CD4-positive, alpha-beta memory T cell (primary cell): ENCODE measurements at regions not wholly inside any gene's neighbourhood (a gene's known extent, or its start where the extent isn't known, plus 50 kb on each side); places are given as distances from the start of the nearest gene placed in this dataset.

Experiments used
- CTCF ChIA-PET: fragments of 350-600 bp; sonication (Branson Sonifier 250); formaldehyde crosslinking; loops from one replicate; lab custom pipeline; 2021; ENCODE audit warnings: inconsistent platforms; ENCODE audit not compliant: partially characterized antibody; lab: Charles Lee
- POLR2A ChIA-PET: fragments of 350-600 bp; sonication (Branson Sonifier 250); formaldehyde crosslinking; loops from one replicate; lab custom pipeline; 2021; ENCODE audit not compliant: partially characterized antibody; lab: Charles Lee
- DNase-seq, 5 donors: peaks; one replicate each; pipeline versions ENCODE4 v3.0.0 to v3.0.0-alpha.2; 2020 to 2022; ENCODE audit warnings: mixed read lengths in 1 of 5
- H3K27ac ChIP-seq: one replicate; pipeline ENCODE4 v1.7.0; 2013; ENCODE audit warnings: low read depth, low read length
- H3K27me3 ChIP-seq: 2 replicates; pipeline ENCODE4 v1.7.0; 2013; ENCODE audit warnings: mild to moderate bottlenecking, low read length, moderate library complexity; ENCODE audit not compliant: insufficient read depth
- H3K36me3 ChIP-seq: 2 replicates; pipeline ENCODE4 v1.7.0; 2013; ENCODE audit warnings: mild to moderate bottlenecking, low read length, moderate library complexity; ENCODE audit not compliant: insufficient read depth
- H3K4me1 ChIP-seq: 2 replicates; pipeline ENCODE4 v1.7.0; 2013; ENCODE audit warnings: mild to moderate bottlenecking, low read length, moderate library complexity; ENCODE audit not compliant: insufficient read depth
- H3K4me3 ChIP-seq, 2 donors: one replicate each; pipeline ENCODE4 v1.7.0; 2013; ENCODE audit warnings: low read length in 2 of 2, mild to moderate bottlenecking in 1 of 2
- H3K9me3 ChIP-seq, 2 donors: one replicate each; pipeline ENCODE4 v1.7.0; 2013; ENCODE audit warnings: low read length in 2 of 2, control low read depth in 1 of 2; ENCODE audit not compliant: control insufficient read depth in 1 of 2
- H3K27ac Mint-ChIP-seq, 7 donors: one replicate each; pipeline ENCODE4 v1.8.0; 2020 to 2021; ENCODE audit warnings: mixed read lengths in 7 of 7, mild to moderate bottlenecking in 6 of 7, inconsistent platforms in 3 of 7, moderate library complexity in 3 of 7
- H3K27me3 Mint-ChIP-seq, 2 donors: one replicate each; pipeline ENCODE4 v1.8.0; 2020 to 2021; ENCODE audit warnings: mixed read lengths in 2 of 2
- H3K36me3 Mint-ChIP-seq, 2 donors: one replicate each; pipeline ENCODE4 v1.8.0; 2020 to 2021; ENCODE audit warnings: mixed read lengths in 2 of 2, inconsistent platforms in 1 of 2, mild to moderate bottlenecking in 1 of 2
- H3K4me1 Mint-ChIP-seq, 4 donors: one replicate each; pipeline ENCODE4 v1.8.0; 2020 to 2021; ENCODE audit warnings: mixed read lengths in 4 of 4, mild to moderate bottlenecking in 1 of 4
- H3K4me3 Mint-ChIP-seq, 8 donors: one replicate each; pipeline ENCODE4 v1.8.0; 2020 to 2021; ENCODE audit warnings: mixed read lengths in 8 of 8, mild to moderate bottlenecking in 7 of 8, moderate library complexity in 6 of 8, inconsistent platforms in 3 of 8
- H3K9me3 Mint-ChIP-seq, 8 donors: one replicate each; pipeline ENCODE4 v1.8.0; 2020 to 2021; ENCODE audit warnings: mixed read lengths in 8 of 8, mild to moderate bottlenecking in 5 of 8, inconsistent platforms in 3 of 8, moderate library complexity in 1 of 8
- intact Hi-C: fragments of 100-400 bp; cut with micrococcal nuclease; formaldehyde crosslinking; loops from one replicate; pipeline ENCODE4 v1.15.1; 2023

DNA sequence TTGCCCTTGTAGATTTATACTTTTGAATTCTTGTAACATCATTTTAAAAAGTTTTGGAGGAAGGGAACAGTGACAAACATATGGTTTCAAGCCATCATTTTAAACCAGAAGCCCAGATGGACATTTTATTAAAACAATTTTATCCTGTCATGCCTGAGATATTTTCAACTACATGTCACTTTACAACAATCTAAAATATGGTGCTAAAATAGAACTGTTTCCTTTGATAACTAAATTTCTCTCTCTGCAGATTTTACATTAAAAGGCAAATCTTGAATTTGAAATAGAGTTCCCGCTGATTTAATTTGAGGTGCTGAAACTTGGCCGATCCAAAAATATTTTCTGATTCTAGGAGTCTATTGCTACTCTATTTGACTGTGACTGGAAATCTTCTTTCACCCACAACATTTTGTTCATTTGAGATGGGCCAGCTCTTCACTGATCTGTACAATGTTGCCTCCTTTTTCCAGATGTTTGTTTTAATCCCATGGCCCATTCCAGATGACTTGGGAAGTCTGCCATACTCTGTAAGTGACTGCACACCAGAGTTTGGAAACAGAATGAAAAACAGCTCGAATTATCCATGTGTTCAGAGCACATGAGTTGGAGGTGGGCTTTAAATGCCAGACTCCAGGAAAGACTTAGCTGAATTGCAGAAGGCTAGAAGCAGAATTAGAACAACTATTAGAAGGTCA is 402.5 kb downstream of the TMEM135 start:
- no peaks in the 10 kb centered on the region for H3K9me3 Mint-ChIP-seq
- H3K9me3 ChIP-seq, result no peaks in the 10 kb centered on the region
- intact Hi-C loops, result no loop called here
- no peaks in the 10 kb centered on the region for H3K36me3 ChIP-seq
- H3K27me3 Mint-ChIP-seq, result peaks cover 3 to 5% of the 10 kb centered on the region in 2 donors
- no peak overlapping the region for H3K4me3 ChIP-seq
- CTCF ChIA-PET, result no interaction called here
- no peak overlapping the region for H3K27ac ChIP-seq
- no peak for DNase-seq
- no peaks in the 10 kb centered on the region for H3K36me3 Mint-ChIP-seq
- H3K27me3 ChIP-seq, result no peaks in the 10 kb centered on the region
- H3K4me1 Mint-ChIP-seq, result no peaks in the 10 kb centered on the region
- H3K4me3 Mint-ChIP-seq, result no peak overlapping the region
- no peak overlapping the region for H3K27ac Mint-ChIP-seq
- POLR2A ChIA-PET, result no interaction called here
- H3K4me1 ChIP-seq, result no peaks in the 10 kb centered on the region

DNA sequence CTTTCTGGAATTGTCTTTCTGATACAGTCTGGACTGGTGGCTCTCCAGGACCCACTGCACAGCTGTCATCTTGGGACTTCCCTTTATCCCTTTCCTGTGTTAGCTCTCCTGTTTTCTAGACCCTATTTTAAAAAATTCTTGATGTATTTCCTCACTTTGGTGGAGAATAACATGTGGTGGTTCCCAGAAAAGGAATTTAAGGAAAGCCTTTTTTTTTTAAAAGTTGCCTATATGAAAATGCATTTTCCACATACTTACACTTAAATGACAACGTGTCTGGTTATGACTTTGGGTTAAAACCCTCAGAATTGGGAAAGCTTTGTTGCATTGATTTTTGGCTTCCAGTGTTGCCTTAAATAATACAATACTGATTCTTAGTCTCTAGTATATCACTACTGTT is 400.7 kb downstream of the TMEM135 start:
- Histone ChIP-seq H3K9me3 (no peaks in the 10 kb centered on the region), H3K36me3 (no peaks in the 10 kb centered on the region), H3K27ac (no peak overlapping the region), H3K27me3 (no peaks in the 10 kb centered on the region), H3K4me3 (no peak overlapping the region), H3K4me1 (no peaks in the 10 kb centered on the region)
- H3K36me3 Mint-ChIP-seq, result no peaks in the 10 kb centered on the region
- H3K27me3 Mint-ChIP-seq, result peaks cover 2 to 3% of the 10 kb centered on the region in 2 donors
- DNase-seq, result no peak
- intact Hi-C loops, result no loop called here
- POLR2A ChIA-PET, result no interaction called here
- no peak overlapping the region for H3K27ac Mint-ChIP-seq
- H3K4me1 Mint-ChIP-seq, result no peaks in the 10 kb centered on the region
- CTCF ChIA-PET, result no interaction called here
- H3K4me3 Mint-ChIP-seq, result no peak overlapping the region
- H3K9me3 Mint-ChIP-seq, result no peaks in the 10 kb centered on the region

DNA sequence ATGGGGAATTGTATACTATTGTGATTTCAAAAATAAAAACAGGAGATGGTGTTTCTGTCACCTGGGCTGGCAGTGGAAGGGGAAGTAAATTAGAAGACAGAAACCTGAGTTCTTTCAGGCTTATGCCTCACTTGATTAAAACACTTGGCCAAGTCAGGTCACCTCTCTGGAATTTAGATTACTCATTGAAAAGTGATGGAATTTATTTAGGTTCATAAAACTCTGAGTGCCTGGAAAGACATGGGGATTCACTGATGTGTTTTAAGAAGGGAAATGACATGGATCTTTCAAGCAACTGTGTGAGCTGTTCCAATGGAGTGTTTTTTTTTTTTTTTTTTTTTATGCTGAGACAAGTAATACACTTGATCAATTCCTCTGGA is 400.1 kb downstream of the TMEM135 start:
- Histone ChIP-seq H3K27me3 (no peaks in the 10 kb centered on the region), H3K9me3 (no peaks in the 10 kb centered on the region), H3K27ac (no peak overlapping the region), H3K36me3 (no peaks in the 10 kb centered on the region), H3K4me3 (no peak overlapping the region), H3K4me1 (no peaks in the 10 kb centered on the region)
- intact Hi-C loops, result no loop called here
- ChIA-PET CTCF (interaction anchor here (0.7 kb wide), 1 partner anchor 9 kb away, joined by 3 read pairs; no protein-coding TSS in a partner anchor), POLR2A (no interaction called here)
- Mint-ChIP-seq H3K36me3 (no peaks in the 10 kb centered on the region), H3K9me3 (no peaks in the 10 kb centered on the region), H3K27ac (no peak overlapping the region), H3K27me3 (peaks cover 2 to 3% of the 10 kb centered on the region in 2 donors), H3K4me1 (no peaks in the 10 kb centered on the region), H3K4me3 (no peak overlapping the region)
- no peak for DNase-seq

DNA sequence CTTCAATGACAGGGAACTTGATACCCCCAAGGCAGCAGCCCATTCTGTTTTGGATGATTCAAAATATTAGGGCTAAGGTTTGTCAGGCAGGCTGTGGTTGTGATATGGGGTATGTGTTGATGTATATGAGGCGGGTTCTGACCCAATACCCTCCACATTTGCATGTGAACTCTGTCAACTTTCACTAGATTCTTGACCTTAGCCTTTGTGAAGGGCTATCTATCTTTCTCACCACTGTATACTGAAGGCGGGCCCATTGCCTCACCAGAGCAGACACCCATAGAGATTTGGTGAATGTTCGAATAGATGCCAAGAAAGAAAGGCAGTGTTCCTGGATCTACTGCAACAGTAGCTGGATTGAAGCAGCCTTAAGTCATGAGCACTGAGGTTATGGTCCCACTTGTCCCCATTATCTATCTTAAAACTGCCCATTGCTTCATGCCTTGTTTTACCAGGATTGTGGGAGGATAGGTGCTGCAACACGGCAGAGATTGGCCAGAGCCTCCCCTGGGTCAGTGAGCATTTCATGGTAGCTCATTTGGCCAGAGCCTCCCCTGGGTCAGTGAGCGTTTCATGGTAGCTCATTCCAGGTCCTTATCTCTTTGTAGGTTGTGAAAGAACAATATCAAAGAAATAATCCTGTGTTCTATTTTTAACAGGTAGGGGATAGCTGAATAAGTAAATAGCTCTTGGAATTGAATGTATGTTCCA is 399.6 kb downstream of the TMEM135 start:
- Mint-ChIP-seq H3K9me3 (no peaks in the 10 kb centered on the region), H3K4me3 (no peak overlapping the region), H3K4me1 (no peaks in the 10 kb centered on the region), H3K27ac (no peak overlapping the region), H3K36me3 (no peaks in the 10 kb centered on the region), H3K27me3 (peaks cover 2 to 3% of the 10 kb centered on the region in 2 donors)
- Histone ChIP-seq H3K9me3 (no peaks in the 10 kb centered on the region), H3K4me3 (no peak overlapping the region), H3K27me3 (no peaks in the 10 kb centered on the region), H3K36me3 (no peaks in the 10 kb centered on the region), H3K4me1 (no peaks in the 10 kb centered on the region), H3K27ac (no peak overlapping the region)
- ChIA-PET POLR2A (no interaction called here), CTCF (interaction anchor here (0.7 to 2.5 kb wide), 2 partner anchors 9 to 17 kb away, joined by 3 to 9 read pairs; no protein-coding TSS in a partner anchor)
- no peak for DNase-seq
- intact Hi-C loops, result no loop called here

DNA sequence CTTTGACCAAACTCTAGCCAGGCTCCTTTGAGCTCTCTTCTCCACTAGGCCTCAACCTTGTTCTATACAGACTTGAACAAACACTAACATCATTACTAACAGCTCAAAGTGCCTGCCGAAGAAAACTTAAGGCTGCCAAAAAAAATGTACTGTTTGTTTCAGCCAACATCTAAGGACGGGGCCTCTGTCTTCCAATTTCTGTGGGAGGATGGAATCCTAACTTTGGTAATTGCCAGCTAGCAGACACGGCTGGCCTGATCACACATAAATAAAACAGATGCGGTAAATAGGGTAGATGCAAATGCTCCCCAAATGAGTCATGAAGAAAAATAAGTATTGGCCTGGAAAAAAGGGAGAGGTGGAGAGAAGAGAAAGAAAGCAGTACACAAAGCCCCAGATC is 394.3 kb downstream of the TMEM135 start:
- Mint-ChIP-seq H3K4me3 (no peak overlapping the region), H3K27me3 (no peaks in the 10 kb centered on the region), H3K9me3 (no peaks in the 10 kb centered on the region), H3K27ac (no peak overlapping the region), H3K36me3 (no peaks in the 10 kb centered on the region), H3K4me1 (no peaks in the 10 kb centered on the region)
- DNase-seq, result no peak
- POLR2A ChIA-PET, result no interaction called here
- CTCF ChIA-PET, result interaction anchor here (0.6 to 4.4 kb wide), 3 partner anchors 11 to 493 kb away, joined by 3 to 36 read pairs (median 4); no protein-coding TSS in a partner anchor
- Histone ChIP-seq H3K9me3 (no peaks in the 10 kb centered on the region), H3K27ac (no peak overlapping the region), H3K4me3 (no peak overlapping the region), H3K27me3 (no peaks in the 10 kb centered on the region), H3K36me3 (no peaks in the 10 kb centered on the region), H3K4me1 (no peaks in the 10 kb centered on the region)
- intact Hi-C loops, result no loop called here

DNA sequence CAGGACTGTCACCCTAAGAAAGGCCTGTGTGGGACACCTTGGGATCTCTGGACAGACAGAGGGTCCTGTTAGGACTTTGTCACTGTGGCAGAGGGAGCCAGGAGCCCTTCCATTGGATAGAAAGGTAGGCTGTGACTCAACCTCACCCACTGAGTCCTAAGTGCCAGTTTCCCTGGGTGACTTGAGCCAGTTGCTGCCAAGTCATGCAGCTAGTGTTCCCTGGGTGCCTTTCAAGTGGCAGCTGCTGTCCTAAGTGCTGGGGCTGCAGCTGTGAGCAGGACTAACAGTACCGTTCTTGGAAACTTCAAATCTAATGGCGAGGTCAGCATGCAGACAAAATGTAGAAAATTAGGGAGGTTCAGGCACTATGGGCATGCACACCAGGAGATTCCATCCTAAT is 393.7 kb downstream of the TMEM135 start:
- Mint-ChIP-seq H3K4me3 (no peak overlapping the region), H3K4me1 (no peaks in the 10 kb centered on the region), H3K36me3 (no peaks in the 10 kb centered on the region), H3K9me3 (no peaks in the 10 kb centered on the region), H3K27me3 (no peaks in the 10 kb centered on the region), H3K27ac (no peak overlapping the region)
- Histone ChIP-seq H3K4me3 (no peak overlapping the region), H3K36me3 (no peaks in the 10 kb centered on the region), H3K27ac (no peak overlapping the region), H3K27me3 (no peaks in the 10 kb centered on the region), H3K4me1 (no peaks in the 10 kb centered on the region), H3K9me3 (no peaks in the 10 kb centered on the region)
- no peak for DNase-seq
- POLR2A ChIA-PET, result no interaction called here
- CTCF ChIA-PET, result interaction anchor here (4.4 kb wide), 1 partner anchor 10 kb away, joined by 36 read pairs; no protein-coding TSS in a partner anchor
- intact Hi-C loops, result no loop called here

DNA sequence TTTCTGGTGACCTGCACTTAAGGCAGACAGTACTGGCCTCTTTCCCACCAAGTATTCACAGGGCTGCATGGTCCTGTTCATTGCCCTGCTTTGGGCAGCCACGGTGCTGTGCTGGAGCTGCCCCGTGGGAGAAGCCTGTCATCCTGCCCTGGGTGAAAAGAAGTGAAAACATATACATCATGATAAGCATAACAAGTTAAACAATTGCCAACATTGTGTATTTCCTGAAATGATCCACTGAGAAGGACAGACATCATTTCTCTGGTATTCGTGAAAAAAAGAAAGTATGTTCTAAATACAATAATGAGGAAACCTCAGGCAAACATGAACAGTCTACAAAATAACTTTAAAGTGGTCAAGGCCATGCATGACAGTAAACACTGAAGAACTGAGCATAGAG is 393.1 kb downstream of the TMEM135 start:
- Mint-ChIP-seq H3K4me1 (no peaks in the 10 kb centered on the region), H3K27me3 (no peaks in the 10 kb centered on the region), H3K27ac (no peak overlapping the region), H3K36me3 (no peaks in the 10 kb centered on the region), H3K4me3 (no peak overlapping the region), H3K9me3 (no peaks in the 10 kb centered on the region)
- Histone ChIP-seq H3K4me1 (no peaks in the 10 kb centered on the region), H3K27ac (no peak overlapping the region), H3K9me3 (no peaks in the 10 kb centered on the region), H3K27me3 (no peaks in the 10 kb centered on the region), H3K4me3 (no peak overlapping the region), H3K36me3 (no peaks in the 10 kb centered on the region)
- CTCF ChIA-PET, result interaction anchor here (4.4 kb wide), 1 partner anchor 9 kb away, joined by 36 read pairs; no protein-coding TSS in a partner anchor
- intact Hi-C loops, result no loop called here
- POLR2A ChIA-PET, result no interaction called here
- DNase-seq, result no peak
